ENCODE measurements at regions not wholly inside any gene's neighbourhood (a gene's known extent, or its start where the extent isn't known, plus 50 kb on each side); places are given as distances from the start of the nearest gene placed in this dataset.

GRCh38 chr11:104524254-104524653, 360.3 kb upstream of the PDGFD start:
- POLR2A ChIA-PET (ENCODE audit: partially characterized antibody) = no interaction called here
- TF ChIP-seq BACH1 (IDR thresholded peaks at IDR 0.05; ENCODE audit: low read length) (no peak), EGR1 (IDR thresholded peaks at IDR 0.05; ENCODE audit: borderline replicate concordance, low read depth, low read length) (no peak), TAF7 (optimal IDR thresholded peaks at IDR 0.05; ENCODE audit: borderline replicate concordance, low read depth, low read length) (no peak), JUND (IDR thresholded peaks at IDR 0.05; ENCODE audit: low read length) (no peak)
- Histone ChIP-seq H3K56ac (replicated peaks; ENCODE audit: insufficient read length, low read depth, low read length) (no peak overlapping the region), H3K9ac (replicated peaks in 1 of 4; ENCODE audit: extremely low read depth in 1 of 4, low read depth in 3 of 4, low read length in 3 of 4) (no peak overlapping the region), H4K91ac (replicated peaks; ENCODE audit: insufficient read length, low read length) (no peak overlapping the region), H4K5ac (ENCODE audit: insufficient read length, low read depth, low read length) (no peak overlapping the region), H4K8ac (ENCODE audit: extremely low read depth, insufficient read depth, low read length) (no peak overlapping the region), H3K79me2 (ENCODE audit: control insufficient read depth in 1 of 2, insufficient read depth in 2 of 2, low read length in 2 of 2) (no peaks in the 10 kb centered on the region), H3K36me3 (ENCODE audit: control insufficient read depth in 2 of 4, insufficient read depth in 4 of 4, low read length in 3 of 4) (no peaks in the 10 kb centered on the region), H2AK5ac (ENCODE audit: low read depth, low read length) (no peak overlapping the region), H3K4me3 (ENCODE audit: extremely low read depth in 1 of 4, insufficient read depth in 2 of 4, low read depth in 3 of 4, low read length in 4 of 4) (no peak overlapping the region), H3K4me1 (replicated peaks in 1 of 4; ENCODE audit: control insufficient read depth in 3 of 4, insufficient read depth in 4 of 4, low read length in 3 of 4) (no peaks in the 10 kb centered on the region), H2BK5ac (ENCODE audit: low read depth, low read length) (no peak overlapping the region), H2AFZ (ENCODE audit: low read length) (no peak overlapping the region), H3K4me2 (ENCODE audit: insufficient read depth in 1 of 2, low read depth in 2 of 2, low read length in 2 of 2) (no peak overlapping the region), H4K20me1 (replicated peaks in 1 of 2; ENCODE audit: control insufficient read depth in 1 of 2, insufficient read depth in 2 of 2, low read length in 2 of 2) (no peaks in the 10 kb centered on the region), H3K27me3 (replicated peaks in 1 of 4; ENCODE audit: control insufficient read depth in 3 of 4, extremely low read depth in 1 of 4, insufficient read depth in 3 of 4, low read length in 3 of 4) (no peaks in the 10 kb centered on the region), H3K27ac (ENCODE audit: low read depth, low read length) (no peak overlapping the region), H2BK15ac (ENCODE audit: low read length) (no peak overlapping the region), H3K23me2 (ENCODE audit: low read depth, low read length) (no peaks in the 10 kb centered on the region), H3K18ac (ENCODE audit: extremely low read depth, low read length) (no peak overlapping the region), H3K4ac (replicated peaks; ENCODE audit: insufficient read length, low read depth, low read length) (no peak overlapping the region), H3K14ac (ENCODE audit: insufficient read length) (no peak overlapping the region), H2BK12ac (ENCODE audit: low read depth, low read length) (no peak overlapping the region), H2BK120ac (replicated peaks; ENCODE audit: low read depth, low read length) (no peak overlapping the region), H3K23ac (ENCODE audit: insufficient read length) (no peak overlapping the region), H2BK20ac (ENCODE audit: low read length) (no peak overlapping the region), H3K79me1 (ENCODE audit: low read depth, low read length) (no peaks in the 10 kb centered on the region), H3K9me3 (ENCODE audit: insufficient read depth in 2 of 2, low read depth in 1 of 2, low read length in 1 of 2) (no peaks in the 10 kb centered on the region)
- FAIRE-seq = no peak
- DNase-seq (ENCODE audit: low read depth in 1 of 2, low spot score in 2 of 2) = no peak
- CTCF ChIA-PET (ENCODE audit: partially characterized antibody) = no interaction called here

Data from H1 (cell line).